ENCODE measurements at regions not wholly inside any gene's neighbourhood (a gene's known extent, or its start where the extent isn't known, plus 50 kb on each side); places are given as distances from the start of the nearest gene placed in this dataset.
"Not testable (repeated sequence)": the region's sequence is repeated elsewhere in the genome, so short reads cannot be mapped to it uniquely, and the experiment has no call there.

GRCh38 chr7:68725843-68726785, 872.2 kb upstream of the AUTS2 start:
- POLR2A ChIA-PET = no interaction called here
- Histone ChIP-seq H3K4me1 (ENCODE audit: control extremely low read depth in 1 of 4, control insufficient read depth in 4 of 4, insufficient read depth in 4 of 4, low read length in 3 of 4) (no peaks in the 10 kb centered on the region), H3K4me3 (ENCODE audit: control insufficient read depth in 1 of 7, extremely low read depth in 1 of 7, insufficient read depth in 4 of 7, low read depth in 2 of 7, low read length in 6 of 7) (no peak overlapping the region), H3K27me3 (replicated peaks in 2 of 5; ENCODE audit: control insufficient read depth in 4 of 5, insufficient read depth in 5 of 5, low read length in 4 of 5) (no peaks in the 10 kb centered on the region), H3K36me3 (ENCODE audit: control insufficient read depth in 4 of 4, insufficient read depth in 4 of 4, low read length in 3 of 4) (no peaks in the 10 kb centered on the region), H3K9me3 (ENCODE audit: control extremely low read depth in 1 of 5, control insufficient read depth in 4 of 5, insufficient read depth in 2 of 5, low read depth in 1 of 5, low read length in 4 of 5) (peaks cover 0 to 4% (median 0%) of the 10 kb centered on the region in 5 experiments), H3K27ac (ENCODE audit: insufficient read depth in 1 of 2, low read depth in 1 of 2, low read length in 2 of 2, poor library complexity in 1 of 2, severe bottlenecking in 2 of 2) (no peak overlapping the region)
- DNase-seq = no peak
- CTCF ChIA-PET = no interaction called here
- 97% methylated on average over 10 of the region's 12 CpGs for WGBS (ENCODE audit: insufficient coverage)

GRCh38 chr7:68728720-68729119, 869.6 kb upstream of the AUTS2 start:
- DNase-seq; POLR2A ChIA-PET; H3K36me3 ChIP-seq (ENCODE audit: control insufficient read depth in 4 of 4, insufficient read depth in 4 of 4, low read length in 3 of 4); H3K4me3 ChIP-seq (ENCODE audit: control insufficient read depth in 1 of 7, extremely low read depth in 1 of 7, insufficient read depth in 4 of 7, low read depth in 2 of 7, low read length in 6 of 7); H3K4me1 ChIP-seq (ENCODE audit: control extremely low read depth in 1 of 4, control insufficient read depth in 4 of 4, insufficient read depth in 4 of 4, low read length in 3 of 4); H3K9me3 ChIP-seq (ENCODE audit: control extremely low read depth in 1 of 5, control insufficient read depth in 4 of 5, insufficient read depth in 2 of 5, low read depth in 1 of 5, low read length in 4 of 5); CTCF ChIA-PET; H3K27me3 ChIP-seq (replicated peaks in 2 of 5; ENCODE audit: control insufficient read depth in 4 of 5, insufficient read depth in 5 of 5, low read length in 4 of 5); H3K27ac ChIP-seq (ENCODE audit: insufficient read depth in 1 of 2, low read depth in 1 of 2, low read length in 2 of 2, poor library complexity in 1 of 2, severe bottlenecking in 2 of 2): not testable (repeated sequence)
- 83% methylated on average over 1 of the region's 6 CpGs for WGBS (ENCODE audit: insufficient coverage)

- ChIA-PET POLR2A (no interaction called here), CTCF (no interaction called here)
- H3K27me3 ChIP-seq (replicated peaks in 2 of 5; ENCODE audit: control insufficient read depth in 4 of 5, insufficient read depth in 5 of 5, low read length in 4 of 5) = no peaks in the 10 kb centered on the region
- no peak overlapping the region for H3K27ac ChIP-seq (ENCODE audit: insufficient read depth in 1 of 2, low read depth in 1 of 2, low read length in 2 of 2, poor library complexity in 1 of 2, severe bottlenecking in 2 of 2)
- no peak overlapping the region for H3K4me3 ChIP-seq (ENCODE audit: control insufficient read depth in 1 of 7, extremely low read depth in 1 of 7, insufficient read depth in 4 of 7, low read depth in 2 of 7, low read length in 6 of 7)
- 93% methylated on average over 4 of the region's 7 CpGs for WGBS (ENCODE audit: insufficient coverage)
- H3K36me3 ChIP-seq (ENCODE audit: control insufficient read depth in 4 of 4, insufficient read depth in 4 of 4, low read length in 3 of 4) = no peaks in the 10 kb centered on the region
- DNase-seq = no peak
- H3K4me1 ChIP-seq (ENCODE audit: control extremely low read depth in 1 of 4, control insufficient read depth in 4 of 4, insufficient read depth in 4 of 4, low read length in 3 of 4) = no peaks in the 10 kb centered on the region
- peaks cover 0 to 4% (median 0%) of the 10 kb centered on the region in 5 experiments for H3K9me3 ChIP-seq (ENCODE audit: control extremely low read depth in 1 of 5, control insufficient read depth in 4 of 5, insufficient read depth in 2 of 5, low read depth in 1 of 5, low read length in 4 of 5)
Measured at GRCh38 chr7:68729371-68729770, 868.9 kb upstream of the AUTS2 start.

- H3K4me3 ChIP-seq (ENCODE audit: control insufficient read depth in 1 of 7, extremely low read depth in 1 of 7, insufficient read depth in 4 of 7, low read depth in 2 of 7, low read length in 6 of 7) = no peak overlapping the region
Measured at GRCh38 chr7:68730194-68730593, 868.1 kb upstream of the AUTS2 start.

GRCh38 chr7:68730964-68731363, 867.3 kb upstream of the AUTS2 start:
- Histone ChIP-seq H3K27ac (ENCODE audit: insufficient read depth in 1 of 2, low read depth in 1 of 2, low read length in 2 of 2, poor library complexity in 1 of 2, severe bottlenecking in 2 of 2) (no peak overlapping the region), H3K9me3 (ENCODE audit: control extremely low read depth in 1 of 5, control insufficient read depth in 4 of 5, insufficient read depth in 2 of 5, low read depth in 1 of 5, low read length in 4 of 5) (peaks cover 0 to 4% (median 0%) of the 10 kb centered on the region in 5 experiments), H3K4me3 (ENCODE audit: control insufficient read depth in 1 of 7, extremely low read depth in 1 of 7, insufficient read depth in 4 of 7, low read depth in 2 of 7, low read length in 6 of 7) (no peak overlapping the region), H3K36me3 (ENCODE audit: control insufficient read depth in 4 of 4, insufficient read depth in 4 of 4, low read length in 3 of 4) (no peaks in the 10 kb centered on the region), H3K27me3 (replicated peaks in 2 of 5; ENCODE audit: control insufficient read depth in 4 of 5, insufficient read depth in 5 of 5, low read length in 4 of 5) (no peaks in the 10 kb centered on the region), H3K4me1 (ENCODE audit: control extremely low read depth in 1 of 4, control insufficient read depth in 4 of 4, insufficient read depth in 4 of 4, low read length in 3 of 4) (no peaks in the 10 kb centered on the region)
- DNase-seq = no peak
- POLR2A ChIA-PET = no interaction called here
- CTCF ChIA-PET = no interaction called here

More at GRCh38 chr7:68730194-68730593, 868.1 kb upstream of the AUTS2 start:
- Histone ChIP-seq H3K27me3 (replicated peaks in 2 of 5; ENCODE audit: control insufficient read depth in 4 of 5, insufficient read depth in 5 of 5, low read length in 4 of 5) (no peaks in the 10 kb centered on the region), H3K27ac (ENCODE audit: insufficient read depth in 1 of 2, low read depth in 1 of 2, low read length in 2 of 2, poor library complexity in 1 of 2, severe bottlenecking in 2 of 2) (no peak overlapping the region), H3K36me3 (ENCODE audit: control insufficient read depth in 4 of 4, insufficient read depth in 4 of 4, low read length in 3 of 4) (no peaks in the 10 kb centered on the region), H3K9me3 (ENCODE audit: control extremely low read depth in 1 of 5, control insufficient read depth in 4 of 5, insufficient read depth in 2 of 5, low read depth in 1 of 5, low read length in 4 of 5) (peaks cover 0 to 4% (median 0%) of the 10 kb centered on the region in 5 experiments), H3K4me1 (ENCODE audit: control extremely low read depth in 1 of 4, control insufficient read depth in 4 of 4, insufficient read depth in 4 of 4, low read length in 3 of 4) (no peaks in the 10 kb centered on the region)
- 70% methylated on average over 1 of the region's 2 CpGs for WGBS (ENCODE audit: insufficient coverage)
- ChIA-PET POLR2A (no interaction called here), CTCF (no interaction called here)
- no peak for DNase-seq

GRCh38 chr7:68733219-68734153, 864.8 kb upstream of the AUTS2 start:
- DNase-seq = no peak
- 93% methylated on average over 5 of the region's 8 CpGs for WGBS (ENCODE audit: insufficient coverage)
- no peak overlapping the region for H3K4me3 ChIP-seq (ENCODE audit: control insufficient read depth in 1 of 7, extremely low read depth in 1 of 7, insufficient read depth in 4 of 7, low read depth in 2 of 7, low read length in 6 of 7)
- H3K36me3 ChIP-seq (ENCODE audit: control insufficient read depth in 4 of 4, insufficient read depth in 4 of 4, low read length in 3 of 4) = no peaks in the 10 kb centered on the region
- H3K4me1 ChIP-seq (ENCODE audit: control extremely low read depth in 1 of 4, control insufficient read depth in 4 of 4, insufficient read depth in 4 of 4, low read length in 3 of 4) = no peaks in the 10 kb centered on the region
- ChIA-PET CTCF (no interaction called here), POLR2A (no interaction called here)
- H3K27ac ChIP-seq (ENCODE audit: insufficient read depth in 1 of 2, low read depth in 1 of 2, low read length in 2 of 2, poor library complexity in 1 of 2, severe bottlenecking in 2 of 2) = no peak overlapping the region
- H3K9me3 ChIP-seq (ENCODE audit: control extremely low read depth in 1 of 5, control insufficient read depth in 4 of 5, insufficient read depth in 2 of 5, low read depth in 1 of 5, low read length in 4 of 5) = no peaks in the 10 kb centered on the region
- no peaks in the 10 kb centered on the region for H3K27me3 ChIP-seq (replicated peaks in 2 of 5; ENCODE audit: control insufficient read depth in 4 of 5, insufficient read depth in 5 of 5, low read length in 4 of 5)

GRCh38 chr7:68734431-68734830, 863.8 kb upstream of the AUTS2 start:
- no peaks in the 10 kb centered on the region for H3K27me3 ChIP-seq (replicated peaks in 2 of 5; ENCODE audit: control insufficient read depth in 4 of 5, insufficient read depth in 5 of 5, low read length in 4 of 5)
- no peak overlapping the region for H3K4me3 ChIP-seq (ENCODE audit: control insufficient read depth in 1 of 7, extremely low read depth in 1 of 7, insufficient read depth in 4 of 7, low read depth in 2 of 7, low read length in 6 of 7)
- ChIA-PET CTCF (no interaction called here), POLR2A (no interaction called here)
- WGBS (ENCODE audit: insufficient coverage) = 70% methylated on average over 5 of the region's 5 CpGs
- H3K9me3 ChIP-seq (ENCODE audit: control extremely low read depth in 1 of 5, control insufficient read depth in 4 of 5, insufficient read depth in 2 of 5, low read depth in 1 of 5, low read length in 4 of 5) = no peaks in the 10 kb centered on the region
- H3K36me3 ChIP-seq (ENCODE audit: control insufficient read depth in 4 of 4, insufficient read depth in 4 of 4, low read length in 3 of 4) = no peaks in the 10 kb centered on the region
- no peaks in the 10 kb centered on the region for H3K4me1 ChIP-seq (ENCODE audit: control extremely low read depth in 1 of 4, control insufficient read depth in 4 of 4, insufficient read depth in 4 of 4, low read length in 3 of 4)
- no peak for DNase-seq
- H3K27ac ChIP-seq (ENCODE audit: insufficient read depth in 1 of 2, low read depth in 1 of 2, low read length in 2 of 2, poor library complexity in 1 of 2, severe bottlenecking in 2 of 2) = no peak overlapping the region
